PFSK-1 (cell line): ENCODE measurements at regions not wholly inside any gene's neighbourhood (a gene's known extent, or its start where the extent isn't known, plus 50 kb on each side); places are given as distances from the start of the nearest gene placed in this dataset.

ENCODE experiments used
- POLR2AphosphoS5 ChIP-seq: IDR thresholded peaks from 2 replicates; pipeline ENCODE4 v1.6.1; 2012; ENCODE audit warnings: low read depth, mild to moderate bottlenecking, control low read depth, low read length, moderate library complexity
- SIN3A ChIP-seq: IDR thresholded peaks from 2 replicates; pipeline ENCODE4 v1.6.1; 2012; ENCODE audit warnings: mild to moderate bottlenecking, low read length, moderate library complexity, borderline replicate concordance; ENCODE audit not compliant: insufficient read depth

DNA sequence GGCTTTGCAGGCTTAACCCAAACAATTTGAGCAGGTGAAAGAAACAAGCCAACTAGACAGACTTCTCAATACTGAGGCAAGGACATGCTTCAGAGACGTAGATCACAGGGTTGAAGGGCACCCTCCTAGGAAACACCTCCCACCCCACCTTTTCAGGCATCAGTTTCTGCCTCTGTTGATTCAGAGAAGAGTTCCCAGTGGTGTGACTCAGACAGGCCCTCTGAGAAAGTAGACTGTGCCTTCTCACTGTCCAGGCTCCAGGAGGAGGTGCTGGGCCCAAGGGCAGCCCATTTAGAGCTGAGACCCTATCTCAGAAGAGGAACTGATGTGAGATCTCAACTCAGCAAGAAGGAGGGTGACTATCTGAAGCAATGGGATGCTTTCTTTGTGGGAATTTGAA lies 108.1 kb downstream of the FAM50B start:
- TF ChIP-seq SIN3A (no peak), POLR2AphosphoS5 (no peak)
